Renal cortex interstitium (tissue), 11 donors: ENCODE measurements at regions not wholly inside any gene's neighbourhood (a gene's known extent, or its start where the extent isn't known, plus 50 kb on each side); places are given as distances from the start of the nearest gene placed in this dataset.

ENCODE experiments used
- DNase-seq, 11 donors: peaks; one replicate each; pipeline ENCODE4 v3.0.0-alpha.2; 2013; ENCODE audit warnings: low read depth in 9 of 11, low spot score in 4 of 11; ENCODE audit errors: extremely low read depth in 1 of 11

DNA sequence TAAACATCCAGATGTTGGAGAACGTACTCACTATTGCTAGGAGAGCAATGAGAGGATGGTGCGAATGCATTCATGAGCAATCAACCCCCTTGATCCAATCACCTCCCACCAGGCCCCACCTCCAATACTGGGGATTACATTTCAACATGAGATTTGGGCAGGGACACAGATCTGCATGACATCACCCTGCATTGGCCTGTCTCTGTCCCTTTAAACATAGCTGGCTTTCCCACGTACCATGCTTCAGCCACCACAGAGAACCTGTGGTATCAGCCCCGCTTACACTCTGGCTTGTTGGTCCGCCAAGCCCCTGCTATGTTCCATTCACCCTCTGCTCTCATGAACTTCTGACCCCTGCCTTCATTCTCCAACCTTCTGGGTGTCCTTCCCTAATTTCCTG, 157.5 kb upstream of the E2F8 start:
- no peak for DNase-seq

DNA sequence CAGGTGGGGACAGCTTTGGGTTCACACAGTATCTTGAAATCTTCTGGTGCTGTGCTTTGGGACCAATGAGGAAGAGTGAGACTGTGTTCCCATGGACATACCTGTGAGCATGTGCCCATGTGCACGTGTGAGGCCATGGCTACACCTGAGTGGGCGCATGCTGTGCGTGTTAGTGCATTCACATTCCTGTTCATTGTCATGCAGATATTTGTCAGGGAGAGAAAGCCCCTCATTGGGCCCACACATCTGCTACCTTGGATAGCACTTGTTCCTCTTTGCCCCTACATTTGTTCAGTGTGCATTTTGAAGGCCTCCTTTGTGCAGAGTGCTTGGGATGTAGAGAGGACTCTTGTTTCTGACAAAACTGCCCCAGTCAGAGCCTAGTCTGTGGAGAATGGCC, 154.3 kb upstream of the E2F8 start:
- DNase-seq: no peak

DNA sequence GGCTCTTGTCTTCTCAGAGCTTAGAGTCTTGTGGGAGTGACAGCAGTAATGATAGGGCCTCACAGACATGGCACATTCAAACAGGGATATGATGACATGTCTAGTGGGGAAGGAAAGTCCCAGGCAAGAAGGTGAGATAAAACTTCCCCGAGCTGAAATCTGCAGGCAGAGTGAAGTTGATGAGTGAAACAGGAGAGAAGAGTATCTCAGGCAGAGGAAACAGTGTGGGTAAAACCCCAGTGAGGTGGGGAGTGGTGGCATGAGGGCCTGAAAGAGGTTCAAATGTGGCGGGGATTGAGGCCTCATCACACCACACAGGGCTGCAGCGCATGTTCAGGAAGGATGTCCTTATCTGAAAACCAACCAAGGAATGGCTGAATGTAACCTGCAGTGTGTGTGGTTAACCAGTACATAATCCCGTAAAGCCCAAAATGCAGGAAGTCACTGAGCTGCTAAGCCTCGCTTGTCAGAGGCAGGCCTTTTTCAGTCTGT, 153.8 kb upstream of the E2F8 start:
- no peak for DNase-seq

DNA sequence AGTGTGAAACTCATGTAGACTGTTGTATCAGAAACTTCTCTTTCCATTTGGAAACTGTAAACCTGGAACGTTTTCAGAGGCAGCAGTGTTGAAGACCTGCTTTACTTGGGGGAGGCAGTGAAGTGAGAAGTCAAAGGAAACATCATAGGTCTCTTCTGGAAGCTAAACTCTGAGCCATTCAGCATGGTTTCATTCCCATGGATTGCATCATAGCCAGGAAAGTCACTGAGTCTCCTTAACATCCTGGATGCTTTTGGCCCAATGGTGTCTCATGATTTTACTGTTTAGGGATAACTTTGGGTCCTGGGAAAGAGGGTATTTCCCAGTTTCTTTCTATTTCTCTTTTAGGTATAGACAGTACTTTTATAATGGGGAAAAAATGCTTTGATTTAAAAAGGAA, 153.2 kb upstream of the E2F8 start:
- DNase-seq: no peak

DNA sequence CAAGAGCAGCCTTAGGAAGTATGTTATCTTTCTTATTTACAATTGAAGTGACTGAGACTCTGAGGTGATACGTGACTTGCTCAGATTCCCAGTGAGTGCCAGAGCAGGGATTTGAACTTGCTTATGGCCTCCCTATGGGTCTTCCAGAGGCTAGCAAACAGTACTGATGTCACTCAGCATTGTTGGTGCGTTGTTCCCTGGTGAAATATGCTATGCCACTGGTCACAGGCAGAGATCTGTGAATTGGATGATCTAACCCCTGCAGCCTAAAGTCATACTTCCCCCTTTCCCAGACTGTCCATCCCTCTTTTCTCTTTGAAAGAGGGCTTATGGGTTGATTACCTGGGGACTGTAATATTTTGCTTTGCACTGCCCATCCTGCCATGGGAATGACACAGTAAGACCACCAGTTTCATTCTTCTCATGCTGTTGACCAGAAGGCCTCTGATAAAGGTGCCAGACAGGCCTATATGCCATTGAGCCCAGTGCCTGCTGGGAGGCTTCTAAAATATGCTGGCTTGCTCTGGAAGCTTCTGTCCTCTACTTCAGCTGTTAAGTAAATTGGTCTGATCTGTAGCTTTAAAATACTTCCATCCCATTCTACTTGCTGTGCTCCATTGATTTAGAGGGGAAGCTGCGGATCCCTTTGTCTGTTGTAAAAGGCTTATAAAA, 152.2 kb upstream of the E2F8 start:
- no peak for DNase-seq

DNA sequence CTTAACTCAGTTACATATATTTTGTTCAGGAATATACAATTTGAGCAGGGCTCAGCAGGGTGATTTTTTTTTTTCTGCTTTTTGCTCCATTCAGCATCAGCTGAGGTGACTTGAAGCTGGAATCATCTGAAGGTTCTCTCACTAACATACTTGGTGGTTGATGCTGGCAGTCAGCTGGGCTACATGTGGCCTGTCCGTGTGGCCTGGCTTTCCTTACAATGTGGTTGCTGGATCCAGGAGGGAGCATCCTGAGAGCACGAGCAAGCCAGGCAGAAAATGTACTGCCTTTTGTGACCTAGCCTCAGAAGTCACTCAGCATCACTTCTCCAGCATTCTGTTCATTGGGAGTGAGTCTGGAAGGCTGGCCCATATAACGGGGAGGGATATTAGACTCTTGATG, 151.6 kb upstream of the E2F8 start:
- no peak for DNase-seq

DNA sequence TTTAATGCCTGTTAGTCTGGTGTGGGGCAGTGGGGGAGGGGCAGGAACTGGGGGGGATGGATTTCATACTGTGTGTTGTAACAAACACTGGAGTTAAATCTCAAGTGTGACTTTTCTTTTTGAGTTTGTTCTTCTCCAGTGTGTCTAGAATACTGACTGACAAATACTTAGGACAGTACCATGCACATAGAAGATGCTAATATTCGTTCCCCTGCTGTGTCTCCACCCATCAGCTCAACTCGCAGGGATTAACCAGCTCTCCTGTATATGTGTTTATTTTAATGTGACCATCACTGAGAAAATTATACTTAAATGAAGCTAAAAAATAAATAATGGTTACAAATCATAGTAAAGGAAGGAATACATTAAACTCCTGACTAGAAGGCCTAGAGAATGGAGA, 150.9 kb upstream of the E2F8 start:
- DNase-seq: no peak

DNA sequence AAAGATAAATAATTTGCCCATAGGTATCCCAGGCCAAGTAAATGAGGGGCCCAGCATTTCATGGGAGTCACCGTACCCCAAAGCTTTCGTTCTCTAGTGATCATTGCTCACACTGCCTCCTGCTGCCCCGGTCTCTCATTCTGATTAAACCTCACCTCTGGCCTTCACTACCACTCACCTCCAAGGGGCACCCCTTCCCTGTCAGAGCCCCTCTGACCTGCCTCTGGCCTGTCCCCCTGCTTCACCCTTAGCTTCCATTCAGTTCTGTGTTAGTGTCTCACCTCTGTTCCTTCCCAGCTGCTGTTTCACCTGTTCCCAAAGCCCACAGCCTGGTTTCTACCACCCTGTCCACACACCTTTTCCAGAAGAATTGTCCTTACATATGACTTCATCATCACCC, 150.3 kb upstream of the E2F8 start:
- DNase-seq: no peak

DNA sequence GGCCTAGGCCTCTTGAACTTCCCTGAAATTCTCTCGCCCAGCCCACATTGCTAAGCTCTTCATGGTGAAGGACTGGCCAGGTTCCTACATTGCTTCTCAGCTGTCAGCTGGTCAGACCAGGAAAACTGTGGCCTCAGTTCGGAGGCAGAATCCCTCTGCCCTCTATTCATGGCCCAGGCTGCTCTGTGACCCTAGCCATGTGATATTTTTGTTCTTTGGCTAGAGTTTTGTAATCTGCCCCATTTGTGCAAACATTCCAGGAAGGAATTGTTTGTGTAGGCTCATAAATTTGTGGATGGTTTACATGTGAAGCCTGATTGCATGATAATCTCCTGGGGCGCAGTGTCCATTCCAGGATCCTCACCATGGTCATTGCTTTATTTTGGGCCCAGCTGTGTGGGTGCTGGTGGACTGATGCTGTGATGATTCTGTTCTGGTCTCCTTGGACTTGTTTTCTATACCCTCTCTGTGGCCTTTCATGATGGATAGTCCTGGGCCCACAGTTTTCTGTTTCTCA, 149.1 kb upstream of the E2F8 start:
- DNase-seq: no peak

DNA sequence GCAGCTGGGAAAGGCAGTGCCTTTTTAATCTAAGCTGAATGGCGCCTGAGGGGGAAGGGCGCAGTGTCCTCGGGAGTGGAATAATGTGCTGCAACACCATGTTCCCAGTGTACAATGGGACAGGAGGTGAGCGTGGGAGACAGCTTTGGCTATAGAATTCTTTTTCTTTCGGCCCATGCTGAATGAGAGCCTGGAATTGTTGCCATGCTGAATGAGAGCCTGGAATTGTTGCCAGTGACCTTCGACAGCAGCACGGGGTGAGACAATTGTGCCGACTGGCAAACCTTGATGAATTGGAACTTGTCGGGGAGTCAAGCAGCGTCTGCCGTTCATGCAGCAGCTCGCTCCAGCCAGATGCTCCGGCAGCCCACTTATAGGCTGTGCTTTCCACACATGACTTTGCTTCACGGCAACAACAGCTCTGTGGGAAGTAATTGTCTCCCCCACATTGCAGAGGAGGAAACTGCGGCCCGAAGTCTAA, 141.4 kb upstream of the E2F8 start:
- no peak for DNase-seq

DNA sequence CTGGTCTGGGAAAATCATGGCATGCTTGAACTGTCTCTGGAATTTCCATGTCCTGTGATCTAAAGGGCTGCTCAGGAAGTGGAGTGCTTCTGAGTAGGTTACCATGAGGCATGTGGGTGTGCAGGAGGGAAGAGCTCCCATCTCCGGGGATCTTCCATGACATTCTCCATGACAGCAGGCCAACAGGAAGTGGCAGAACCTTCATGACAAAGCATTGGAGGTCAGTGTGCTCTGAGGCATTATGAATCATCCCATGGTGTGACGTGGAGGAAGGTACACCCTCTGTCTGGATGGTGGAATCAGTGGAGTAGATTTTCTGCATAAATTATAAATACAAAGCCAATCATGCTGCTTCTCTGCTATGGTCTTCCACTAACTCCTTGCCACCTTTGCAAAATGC, 139.6 kb upstream of the E2F8 start:
- DNase-seq: no peak

DNA sequence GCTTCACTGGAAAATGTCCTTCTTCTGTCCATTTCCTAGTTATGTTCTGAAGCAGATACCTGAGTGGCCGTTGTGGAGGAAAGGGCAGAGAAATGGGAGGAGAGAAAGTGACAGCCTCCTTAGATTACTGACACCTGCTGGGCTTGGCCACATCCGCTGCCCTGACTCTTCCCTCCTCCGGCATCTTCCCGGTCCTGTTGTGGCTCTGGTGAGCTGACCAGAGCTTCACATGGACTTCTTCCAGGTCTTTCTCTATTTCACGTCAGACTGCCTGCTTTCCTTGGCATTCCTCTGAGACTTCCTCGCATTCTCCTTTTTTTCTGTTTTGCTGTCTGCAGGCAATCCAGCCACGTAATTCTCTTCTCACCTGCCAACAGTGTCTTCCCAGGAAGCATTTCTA, 138.7 kb upstream of the E2F8 start:
- no peak for DNase-seq

DNA sequence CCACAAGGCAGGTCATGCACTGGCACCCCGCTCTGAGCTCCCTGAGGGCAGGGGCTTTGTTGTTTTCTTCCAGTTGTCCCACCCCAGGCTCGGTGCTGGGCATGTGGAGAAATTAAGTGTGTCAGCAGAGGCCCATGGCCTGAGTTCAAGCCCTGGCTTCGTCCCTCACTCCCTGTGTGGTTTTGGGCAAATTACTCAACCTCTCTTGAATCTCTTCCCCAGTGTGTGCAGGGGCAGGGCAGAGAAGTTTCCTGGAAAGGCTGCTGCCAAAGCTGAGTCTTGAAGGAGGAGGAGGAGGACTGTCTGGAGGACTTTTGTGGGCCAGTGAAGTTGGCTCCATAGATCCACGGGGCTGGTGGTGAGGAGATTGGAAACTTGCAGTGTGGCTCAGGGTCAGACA, 138.1 kb upstream of the E2F8 start:
- DNase-seq: no peak

DNA sequence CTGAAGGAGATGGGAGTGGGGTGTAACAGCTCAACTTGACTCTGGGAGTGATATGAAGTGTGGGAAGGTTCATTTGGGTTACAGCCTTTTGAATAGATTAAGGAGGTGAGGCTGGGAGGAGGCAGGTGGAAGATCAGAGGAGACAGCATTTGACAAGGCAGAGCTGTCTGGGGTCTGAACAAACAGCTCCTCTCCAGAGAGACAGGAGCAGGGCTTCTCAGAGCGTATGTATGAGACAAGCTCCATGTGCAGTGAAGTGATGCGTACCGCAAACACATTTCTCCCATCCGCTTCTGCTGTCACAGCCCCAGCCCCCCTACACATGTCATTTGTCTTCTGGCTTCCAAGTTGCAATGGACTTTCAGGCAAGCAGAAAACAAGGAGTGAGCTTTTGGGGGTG, 137.1 kb upstream of the E2F8 start:
- DNase-seq: no peak

DNA sequence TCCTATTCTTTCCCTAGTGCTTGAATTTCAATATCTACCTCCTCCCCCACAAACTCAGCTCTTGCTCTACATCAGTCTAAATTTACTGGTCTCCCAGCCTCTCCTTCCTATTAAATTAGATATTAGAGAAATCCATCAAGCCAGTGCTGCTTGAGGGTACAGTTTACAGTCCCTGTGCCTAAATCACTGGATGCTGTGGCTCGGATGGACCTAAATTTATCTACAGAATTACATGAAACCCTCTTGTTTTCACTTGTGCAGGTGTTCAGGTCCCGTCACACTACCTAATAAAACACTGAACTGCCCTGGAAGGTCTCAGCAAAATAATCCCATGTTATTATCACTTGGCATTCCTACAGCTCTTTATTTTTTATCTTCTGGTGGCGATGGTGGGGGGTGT, 134.7 kb upstream of the E2F8 start:
- no peak for DNase-seq

DNA sequence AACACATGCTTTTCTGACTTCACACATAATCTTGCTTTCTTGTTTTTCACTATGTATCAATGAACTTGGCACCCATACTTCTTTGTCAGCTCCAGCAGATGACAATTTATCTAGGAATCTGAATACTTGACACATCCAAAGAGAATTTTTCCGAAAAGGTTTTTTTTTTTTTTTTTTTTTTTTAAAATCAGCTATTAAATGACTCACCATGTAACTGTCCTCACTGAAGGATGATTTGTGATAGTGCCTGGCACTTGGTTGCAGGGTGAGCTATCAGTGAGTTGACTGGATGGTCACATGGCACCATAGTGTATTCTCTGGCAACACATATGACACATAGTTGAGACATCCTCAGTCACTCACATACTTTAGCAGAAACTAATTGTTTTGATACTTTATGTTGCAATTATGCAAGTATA, 133.4 kb upstream of the E2F8 start:
- no peak for DNase-seq

DNA sequence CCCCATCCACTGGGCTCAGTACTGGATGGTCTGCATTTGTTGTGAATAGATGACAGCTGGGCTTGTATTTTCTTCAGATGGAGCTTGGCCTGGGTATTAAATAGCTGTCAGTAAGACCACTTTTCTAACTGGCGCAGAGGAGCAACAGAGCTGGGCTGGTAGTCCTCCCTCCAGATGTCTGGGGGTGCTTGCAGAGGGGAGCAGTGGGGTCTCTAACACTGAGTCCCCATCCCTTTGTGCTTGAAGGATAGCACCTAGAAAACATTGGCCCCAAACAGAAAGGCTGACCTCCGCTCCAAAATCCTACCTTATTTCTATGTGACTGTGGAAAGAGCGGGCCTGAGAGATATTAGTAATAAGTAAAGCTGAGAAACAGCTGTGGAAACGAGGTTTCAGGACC, 131.6 kb upstream of the E2F8 start:
- DNase-seq: no peak

DNA sequence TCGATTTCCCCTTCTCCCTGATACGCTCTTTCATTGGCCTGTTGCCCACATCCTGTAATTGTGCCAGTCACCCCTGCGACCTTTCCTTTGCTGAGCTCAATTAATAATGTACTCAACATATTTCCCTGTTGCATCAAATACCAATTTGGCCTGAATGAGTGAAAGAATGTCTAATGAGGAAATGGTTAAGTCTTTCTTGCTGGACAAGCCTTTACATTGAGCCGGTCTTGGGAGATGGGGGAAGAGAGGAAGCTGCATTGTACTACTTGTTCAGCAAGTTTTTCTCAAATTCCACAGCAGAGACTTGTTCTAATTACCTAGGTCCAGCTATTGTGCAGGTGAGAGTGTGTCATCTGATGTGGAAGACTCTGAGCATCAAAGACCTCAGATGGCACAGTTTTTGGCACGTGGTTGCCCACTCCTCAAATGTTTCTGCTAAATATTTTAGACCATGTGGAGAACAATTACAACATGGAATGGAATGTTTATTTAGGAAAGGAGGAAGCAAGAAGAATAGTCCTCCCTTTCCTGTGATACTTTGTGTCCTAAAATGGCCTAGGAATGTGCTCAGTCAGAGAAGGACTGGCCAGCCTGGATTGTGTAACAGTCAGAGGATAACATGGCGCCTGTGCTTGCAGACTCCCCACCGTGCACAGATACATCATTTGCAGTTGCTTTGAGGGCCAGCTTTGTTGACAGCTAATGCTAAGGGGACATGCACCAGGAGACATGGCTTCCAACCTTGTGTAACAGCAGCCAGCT, 129.5 kb upstream of the E2F8 start:
- DNase-seq: peak in 3 of 11 donors; percentile 11 to 22 (median 20)

DNA sequence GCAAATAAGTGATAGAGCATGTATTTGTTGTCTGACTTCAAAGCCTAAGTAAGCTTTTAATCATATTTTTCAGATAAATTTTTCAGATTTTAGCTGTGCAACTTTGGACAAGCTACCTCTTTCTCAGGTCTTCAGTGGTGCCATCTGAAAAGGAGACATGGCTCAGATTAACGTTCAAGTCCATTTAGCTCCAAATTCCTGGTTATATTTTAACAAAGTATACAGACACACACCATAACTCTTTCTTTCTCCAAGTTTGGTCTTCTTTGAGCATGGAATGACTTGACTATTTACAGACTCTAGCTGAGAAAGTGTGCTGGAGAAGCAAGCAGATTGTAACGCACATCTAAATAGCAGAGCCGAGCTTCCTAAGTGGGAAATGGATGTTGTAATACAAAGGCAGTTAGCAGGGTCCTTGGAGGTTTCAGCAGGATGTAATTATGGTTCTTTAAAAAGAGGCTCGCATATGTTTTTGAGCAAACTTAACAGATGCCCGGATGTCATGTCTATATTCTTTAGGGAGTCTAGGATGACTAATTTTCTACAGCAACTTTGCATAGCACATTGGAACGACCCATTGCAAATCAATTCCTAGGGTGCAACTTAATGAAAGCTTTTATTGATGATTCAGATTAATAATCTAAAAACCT, 128.1 kb upstream of the E2F8 start:
- DNase-seq: no peak
